ENCODE measurements at regions not wholly inside any gene's neighbourhood (a gene's known extent, or its start where the extent isn't known, plus 50 kb on each side); places are given as distances from the start of the nearest gene placed in this dataset.

DNA sequence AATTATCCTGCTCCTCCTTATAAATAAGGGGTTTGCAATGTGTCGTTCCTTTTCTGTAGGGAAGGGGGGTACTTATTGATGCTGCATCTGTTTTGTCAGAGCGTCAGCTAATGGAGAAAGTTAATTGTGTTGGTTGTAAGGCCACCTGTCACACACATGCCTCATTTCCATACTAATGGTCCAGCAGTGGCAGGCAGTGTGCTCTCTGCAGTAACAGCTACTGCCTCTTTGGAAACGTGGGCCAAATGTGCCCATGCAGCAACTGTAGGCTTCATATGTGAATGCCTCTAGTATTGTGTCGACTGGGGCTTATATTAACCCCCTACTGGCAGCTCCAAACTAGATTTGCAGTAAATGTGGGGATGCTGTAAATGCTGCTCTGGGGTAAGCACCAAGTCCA is 56.3 kb upstream of the OLIG3 start:
- TF ChIP-seq, protein P1, sequence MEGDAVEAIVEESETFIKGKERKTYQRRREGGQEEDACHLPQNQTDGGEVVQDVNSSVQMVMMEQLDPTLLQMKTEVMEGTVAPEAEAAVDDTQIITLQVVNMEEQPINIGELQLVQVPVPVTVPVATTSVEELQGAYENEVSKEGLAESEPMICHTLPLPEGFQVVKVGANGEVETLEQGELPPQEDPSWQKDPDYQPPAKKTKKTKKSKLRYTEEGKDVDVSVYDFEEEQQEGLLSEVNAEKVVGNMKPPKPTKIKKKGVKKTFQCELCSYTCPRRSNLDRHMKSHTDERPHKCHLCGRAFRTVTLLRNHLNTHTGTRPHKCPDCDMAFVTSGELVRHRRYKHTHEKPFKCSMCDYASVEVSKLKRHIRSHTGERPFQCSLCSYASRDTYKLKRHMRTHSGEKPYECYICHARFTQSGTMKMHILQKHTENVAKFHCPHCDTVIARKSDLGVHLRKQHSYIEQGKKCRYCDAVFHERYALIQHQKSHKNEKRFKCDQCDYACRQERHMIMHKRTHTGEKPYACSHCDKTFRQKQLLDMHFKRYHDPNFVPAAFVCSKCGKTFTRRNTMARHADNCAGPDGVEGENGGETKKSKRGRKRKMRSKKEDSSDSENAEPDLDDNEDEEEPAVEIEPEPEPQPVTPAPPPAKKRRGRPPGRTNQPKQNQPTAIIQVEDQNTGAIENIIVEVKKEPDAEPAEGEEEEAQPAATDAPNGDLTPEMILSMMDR (conservative IDR thresholded peaks at IDR 0.05; ENCODE audit: low read depth, low read length) = no peak
- TF ChIP-seq EZH2 (IDR thresholded peaks at IDR 0.05; ENCODE audit: low read length, unreplicated experiment) (no peak), EZH2phosphoT487 (IDR thresholded peaks at IDR 0.05; ENCODE audit: borderline replicate concordance, low read length) (no peak)

Data from PC-3 (cell line).